Liver (tissue), 8 donors: ENCODE measurements at regions not wholly inside any gene's neighbourhood (a gene's known extent, or its start where the extent isn't known, plus 50 kb on each side); places are given as distances from the start of the nearest gene placed in this dataset.

Experiments
- DNase-seq: peaks from one replicate; pipeline ENCODE4 v3.0.0-alpha.2; 2017; ENCODE audit warnings: low spot score
- H3K27ac ChIP-seq, 2 donors: one replicate each; pipeline ENCODE4 v1.7.0; 2013; ENCODE audit warnings: inconsistent platforms in 2 of 2, low read length in 2 of 2, control low read depth in 1 of 2, low read depth in 1 of 2, mild to moderate bottlenecking in 1 of 2
- H3K27me3 ChIP-seq, 4 donors: one replicate each; pipeline versions ENCODE4 v1.6.1 to v1.7.0; 2013; ENCODE audit warnings: low read length in 3 of 4, inconsistent platforms in 1 of 4, mild to moderate bottlenecking in 1 of 4, moderate library complexity in 1 of 4; ENCODE audit not compliant: control insufficient read depth in 4 of 4, insufficient read depth in 4 of 4
- H3K36me3 ChIP-seq, 4 donors: one replicate each; pipeline versions ENCODE4 v1.6.1 to v1.7.0; 2013; ENCODE audit warnings: low read length in 3 of 4, mild to moderate bottlenecking in 3 of 4, low read depth in 1 of 4, moderate library complexity in 1 of 4; ENCODE audit not compliant: control insufficient read depth in 4 of 4, insufficient read depth in 3 of 4
- H3K4me1 ChIP-seq, 4 donors: one replicate each; pipeline versions ENCODE4 v1.6.1 to v1.7.0; 2013; ENCODE audit warnings: low read length in 3 of 4, mild to moderate bottlenecking in 3 of 4, moderate library complexity in 1 of 4; ENCODE audit not compliant: control insufficient read depth in 4 of 4, insufficient read depth in 4 of 4
- H3K4me3 ChIP-seq, 3 donors: one replicate each; pipeline versions ENCODE4 v1.6.1 to v1.7.0; 2013; ENCODE audit warnings: low read length in 3 of 3, control low read depth in 1 of 3, low read depth in 1 of 3, mild to moderate bottlenecking in 1 of 3
- H3K9ac ChIP-seq, 2 donors: one replicate each; pipeline ENCODE4 v1.7.0; 2013; ENCODE audit warnings: low read length in 2 of 2, mild to moderate bottlenecking in 2 of 2, moderate library complexity in 2 of 2, control low read depth in 1 of 2, low read depth in 1 of 2
- H3K9me3 ChIP-seq, 4 donors: one replicate each; pipeline versions ENCODE4 v1.6.1 to v1.7.0; 2013; ENCODE audit warnings: low read length in 3 of 4; ENCODE audit not compliant: control insufficient read depth in 4 of 4
- EGR1 ChIP-seq, 2 donors: IDR thresholded peaks; 2 replicates each; pipeline ENCODE4 v1.6.1; 2016 to 2018; ENCODE audit warnings: antibody characterized with exemption in 2 of 2, low read depth in 2 of 2
- FOXA1 ChIP-seq: IDR thresholded peaks from 2 replicates; pipeline ENCODE4 v1.6.1; 2016; ENCODE audit warnings: antibody characterized with exemption
- FOXA2 ChIP-seq: IDR thresholded peaks from 2 replicates; pipeline ENCODE4 v1.6.1; 2016; ENCODE audit warnings: antibody characterized with exemption
- GABPA ChIP-seq, 2 donors: IDR thresholded peaks in 1 of 2; conservative IDR thresholded peaks in 1 of 2; 2 replicates each; pipeline ENCODE4 v1.6.1; 2016; ENCODE audit warnings: antibody characterized with exemption in 2 of 2, mild to moderate bottlenecking in 1 of 2, moderate library complexity in 1 of 2
- HNF4A ChIP-seq, 2 donors: conservative IDR thresholded peaks; 2 replicates each; pipeline ENCODE4 v1.6.1; 2016; ENCODE audit warnings: antibody characterized with exemption in 2 of 2, mild to moderate bottlenecking in 2 of 2
- HNF4G ChIP-seq: IDR thresholded peaks from 2 replicates; pipeline ENCODE4 v1.6.1; 2016; ENCODE audit warnings: antibody characterized with exemption
- JUND ChIP-seq, 2 donors: IDR thresholded peaks; 2 replicates each; pipeline ENCODE4 v1.6.1; 2016; ENCODE audit warnings: antibody characterized with exemption in 2 of 2
- NR2F2 ChIP-seq: IDR thresholded peaks from 2 replicates; pipeline ENCODE4 v1.6.1; 2016; ENCODE audit warnings: antibody characterized with exemption
- RAD21 ChIP-seq, 2 donors: IDR thresholded peaks; 2 replicates each; pipeline ENCODE4 v1.6.1; 2016; ENCODE audit warnings: antibody characterized with exemption in 2 of 2, mild to moderate bottlenecking in 2 of 2
- RXRA ChIP-seq, 2 donors: IDR thresholded peaks; 2 replicates each; pipeline ENCODE4 v1.6.1; 2017 to 2018; ENCODE audit warnings: antibody characterized with exemption in 2 of 2, mild to moderate bottlenecking in 1 of 2
- SP1 ChIP-seq: IDR thresholded peaks from 2 replicates; pipeline ENCODE4 v1.6.1; 2018; ENCODE audit warnings: antibody characterized with exemption, mild to moderate bottlenecking
- TAF1 ChIP-seq: conservative IDR thresholded peaks from 2 replicates; pipeline ENCODE4 v1.6.1; 2016; ENCODE audit warnings: antibody characterized with exemption, mild to moderate bottlenecking
- YY1 ChIP-seq: IDR thresholded peaks from 2 replicates; pipeline ENCODE4 v1.6.1; 2016; ENCODE audit warnings: antibody characterized with exemption, mild to moderate bottlenecking
- WGBS: extraction: QIAGEN DNeasy Blood & Tissue Kit; methylation state at CpG from one replicate; pipeline ENCODE4 v1.1.7; 2013; 5-methylcytosine and 5-hydroxymethylcytosine counted together
- TF ChIP-seq, protein P1 (sequence below): IDR thresholded peaks from 2 replicates; pipeline ENCODE4 v1.6.1; 2016; ENCODE audit warnings: antibody characterized with exemption
- TF ChIP-seq, protein P2 (sequence below): IDR thresholded peaks from 2 replicates; pipeline ENCODE4 v1.6.1; 2016; ENCODE audit warnings: antibody characterized with exemption
- TF ChIP-seq, protein P3 (sequence below): IDR thresholded peaks from 2 replicates; pipeline ENCODE4 v1.6.1; 2016; ENCODE audit warnings: antibody characterized with exemption, mild to moderate bottlenecking
- TF ChIP-seq, protein P4 (sequence below): fragments of 150-350 bp; IDR thresholded peaks from 2 replicates; pipeline ENCODE4 v1.5.1; 2017; ENCODE audit warnings: improper control_type of control experiment, low read depth, low read length; ENCODE audit not compliant: missing input control
- TF ChIP-seq, protein P5 (sequence below): IDR thresholded peaks from 2 replicates; pipeline ENCODE4 v1.6.1; 2016; ENCODE audit warnings: antibody characterized with exemption
- donor health status: healthy.
- donor health status: healthy.
- donor health status: healthy.
- donor health status: healthy.
- donor health status: healthy.

DNA sequence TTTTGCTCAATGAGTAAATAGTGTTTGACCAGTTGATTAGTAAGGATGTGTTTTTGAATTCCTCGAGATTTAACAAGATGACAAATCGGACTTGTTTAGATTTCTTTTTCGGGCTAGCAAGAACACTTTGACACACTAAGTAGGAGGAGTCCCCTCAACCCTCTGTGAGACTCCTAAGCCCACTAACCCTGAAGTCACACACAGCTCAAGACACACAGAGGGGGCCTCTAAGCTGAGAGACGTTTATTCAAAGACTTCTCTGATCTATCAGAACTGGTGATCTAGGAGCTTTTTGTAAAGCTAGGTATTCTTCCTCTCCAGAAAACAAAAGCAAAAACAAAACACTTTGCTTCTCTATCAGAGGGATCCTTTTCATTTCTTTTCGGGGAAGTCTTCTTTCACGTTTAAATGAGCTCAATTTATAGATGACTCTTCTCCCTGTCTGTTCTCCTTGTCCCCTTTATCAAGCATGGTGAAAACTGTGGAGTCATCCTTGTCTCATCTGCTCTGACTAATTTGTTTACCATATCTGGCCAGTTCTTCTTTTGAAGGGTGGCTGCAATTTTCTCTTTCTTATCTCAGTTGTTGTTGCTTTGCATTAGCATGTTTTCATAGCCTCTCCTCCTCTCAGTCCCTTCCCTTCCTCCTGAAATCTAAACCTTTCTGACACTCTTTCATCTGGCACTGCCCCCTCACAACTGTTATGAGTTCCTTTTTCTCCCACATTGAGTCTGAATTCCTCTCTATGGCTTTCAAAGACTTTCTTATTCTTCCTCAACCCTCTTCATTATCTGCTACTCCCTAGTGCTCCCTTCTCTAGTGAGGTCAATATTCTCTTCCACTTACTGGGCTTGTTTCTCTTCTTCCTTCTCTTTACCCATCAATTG is 68.5 kb upstream of the RAI14 start (continued):
- TF ChIP-seq, protein P1, sequence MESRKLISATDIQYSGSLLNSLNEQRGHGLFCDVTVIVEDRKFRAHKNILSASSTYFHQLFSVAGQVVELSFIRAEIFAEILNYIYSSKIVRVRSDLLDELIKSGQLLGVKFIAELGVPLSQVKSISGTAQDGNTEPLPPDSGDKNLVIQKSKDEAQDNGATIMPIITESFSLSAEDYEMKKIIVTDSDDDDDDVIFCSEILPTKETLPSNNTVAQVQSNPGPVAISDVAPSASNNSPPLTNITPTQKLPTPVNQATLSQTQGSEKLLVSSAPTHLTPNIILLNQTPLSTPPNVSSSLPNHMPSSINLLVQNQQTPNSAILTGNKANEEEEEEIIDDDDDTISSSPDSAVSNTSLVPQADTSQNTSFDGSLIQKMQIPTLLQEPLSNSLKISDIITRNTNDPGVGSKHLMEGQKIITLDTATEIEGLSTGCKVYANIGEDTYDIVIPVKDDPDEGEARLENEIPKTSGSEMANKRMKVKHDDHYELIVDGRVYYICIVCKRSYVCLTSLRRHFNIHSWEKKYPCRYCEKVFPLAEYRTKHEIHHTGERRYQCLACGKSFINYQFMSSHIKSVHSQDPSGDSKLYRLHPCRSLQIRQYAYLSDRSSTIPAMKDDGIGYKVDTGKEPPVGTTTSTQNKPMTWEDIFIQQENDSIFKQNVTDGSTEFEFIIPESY = no peak
- TF ChIP-seq, protein P2, sequence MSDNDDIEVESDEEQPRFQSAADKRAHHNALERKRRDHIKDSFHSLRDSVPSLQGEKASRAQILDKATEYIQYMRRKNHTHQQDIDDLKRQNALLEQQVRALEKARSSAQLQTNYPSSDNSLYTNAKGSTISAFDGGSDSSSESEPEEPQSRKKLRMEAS = no peak
- TF ChIP-seq YY1 = no peak

DNA sequence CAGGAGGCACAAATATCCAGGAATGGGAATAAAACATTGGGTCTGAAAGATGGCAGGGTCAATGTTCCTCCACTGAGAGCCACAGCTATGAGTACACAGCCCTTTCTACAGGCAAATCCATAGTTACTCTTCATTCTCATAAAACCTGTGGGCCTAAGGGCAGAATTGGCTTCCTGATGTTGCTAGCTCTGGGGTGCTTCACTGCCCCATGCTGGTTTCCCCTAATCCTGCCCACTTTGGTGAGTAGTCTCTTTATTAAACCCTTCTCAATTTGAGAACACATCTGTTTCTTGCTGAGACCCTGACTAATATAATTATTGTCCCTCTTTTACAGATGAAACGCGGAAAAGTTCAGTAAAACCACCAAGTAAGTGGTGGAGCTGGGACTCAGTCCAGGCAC is 66.3 kb upstream of the RAI14 start:
- H3K36me3 ChIP-seq = no peaks in the 10 kb centered on the region
- no peaks in the 10 kb centered on the region for H3K27me3 ChIP-seq
- H3K9me3 ChIP-seq = no peaks in the 10 kb centered on the region
- H3K4me1 ChIP-seq = no peaks in the 10 kb centered on the region
- H3K27ac ChIP-seq = no peak overlapping the region
- no peak overlapping the region for H3K9ac ChIP-seq
- H3K4me3 ChIP-seq = no peak overlapping the region
- 91% methylated on average over 2 of the region's 2 CpGs for WGBS
- TF ChIP-seq RAD21 (IDR thresholded peaks at IDR 0.05) = no peak
- no peak for TF ChIP-seq FOXA1
- TF ChIP-seq SP1 = no peak
- no peak for TF ChIP-seq EGR1 (IDR thresholded peaks at IDR 0.05; ENCODE audit: low read depth in 2 of 2)
- TF ChIP-seq YY1 = no peak
- TF ChIP-seq GABPA (IDR thresholded peaks at IDR 0.05 in 1 of 2, conservative IDR thresholded peaks at IDR 0.05 in 1 of 2) = no peak
- TF ChIP-seq TAF1 = no peak
- TF ChIP-seq, protein P3, sequence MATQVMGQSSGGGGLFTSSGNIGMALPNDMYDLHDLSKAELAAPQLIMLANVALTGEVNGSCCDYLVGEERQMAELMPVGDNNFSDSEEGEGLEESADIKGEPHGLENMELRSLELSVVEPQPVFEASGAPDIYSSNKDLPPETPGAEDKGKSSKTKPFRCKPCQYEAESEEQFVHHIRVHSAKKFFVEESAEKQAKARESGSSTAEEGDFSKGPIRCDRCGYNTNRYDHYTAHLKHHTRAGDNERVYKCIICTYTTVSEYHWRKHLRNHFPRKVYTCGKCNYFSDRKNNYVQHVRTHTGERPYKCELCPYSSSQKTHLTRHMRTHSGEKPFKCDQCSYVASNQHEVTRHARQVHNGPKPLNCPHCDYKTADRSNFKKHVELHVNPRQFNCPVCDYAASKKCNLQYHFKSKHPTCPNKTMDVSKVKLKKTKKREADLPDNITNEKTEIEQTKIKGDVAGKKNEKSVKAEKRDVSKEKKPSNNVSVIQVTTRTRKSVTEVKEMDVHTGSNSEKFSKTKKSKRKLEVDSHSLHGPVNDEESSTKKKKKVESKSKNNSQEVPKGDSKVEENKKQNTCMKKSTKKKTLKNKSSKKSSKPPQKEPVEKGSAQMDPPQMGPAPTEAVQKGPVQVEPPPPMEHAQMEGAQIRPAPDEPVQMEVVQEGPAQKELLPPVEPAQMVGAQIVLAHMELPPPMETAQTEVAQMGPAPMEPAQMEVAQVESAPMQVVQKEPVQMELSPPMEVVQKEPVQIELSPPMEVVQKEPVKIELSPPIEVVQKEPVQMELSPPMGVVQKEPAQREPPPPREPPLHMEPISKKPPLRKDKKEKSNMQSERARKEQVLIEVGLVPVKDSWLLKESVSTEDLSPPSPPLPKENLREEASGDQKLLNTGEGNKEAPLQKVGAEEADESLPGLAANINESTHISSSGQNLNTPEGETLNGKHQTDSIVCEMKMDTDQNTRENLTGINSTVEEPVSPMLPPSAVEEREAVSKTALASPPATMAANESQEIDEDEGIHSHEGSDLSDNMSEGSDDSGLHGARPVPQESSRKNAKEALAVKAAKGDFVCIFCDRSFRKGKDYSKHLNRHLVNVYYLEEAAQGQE = no peak
- TF ChIP-seq, protein P1 = no peak
- TF ChIP-seq FOXA2 = no peak
- TF ChIP-seq, protein P4, sequence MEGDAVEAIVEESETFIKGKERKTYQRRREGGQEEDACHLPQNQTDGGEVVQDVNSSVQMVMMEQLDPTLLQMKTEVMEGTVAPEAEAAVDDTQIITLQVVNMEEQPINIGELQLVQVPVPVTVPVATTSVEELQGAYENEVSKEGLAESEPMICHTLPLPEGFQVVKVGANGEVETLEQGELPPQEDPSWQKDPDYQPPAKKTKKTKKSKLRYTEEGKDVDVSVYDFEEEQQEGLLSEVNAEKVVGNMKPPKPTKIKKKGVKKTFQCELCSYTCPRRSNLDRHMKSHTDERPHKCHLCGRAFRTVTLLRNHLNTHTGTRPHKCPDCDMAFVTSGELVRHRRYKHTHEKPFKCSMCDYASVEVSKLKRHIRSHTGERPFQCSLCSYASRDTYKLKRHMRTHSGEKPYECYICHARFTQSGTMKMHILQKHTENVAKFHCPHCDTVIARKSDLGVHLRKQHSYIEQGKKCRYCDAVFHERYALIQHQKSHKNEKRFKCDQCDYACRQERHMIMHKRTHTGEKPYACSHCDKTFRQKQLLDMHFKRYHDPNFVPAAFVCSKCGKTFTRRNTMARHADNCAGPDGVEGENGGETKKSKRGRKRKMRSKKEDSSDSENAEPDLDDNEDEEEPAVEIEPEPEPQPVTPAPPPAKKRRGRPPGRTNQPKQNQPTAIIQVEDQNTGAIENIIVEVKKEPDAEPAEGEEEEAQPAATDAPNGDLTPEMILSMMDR = no peak
- no peak for TF ChIP-seq HNF4A (conservative IDR thresholded peaks at IDR 0.05)
- TF ChIP-seq, protein P5, sequence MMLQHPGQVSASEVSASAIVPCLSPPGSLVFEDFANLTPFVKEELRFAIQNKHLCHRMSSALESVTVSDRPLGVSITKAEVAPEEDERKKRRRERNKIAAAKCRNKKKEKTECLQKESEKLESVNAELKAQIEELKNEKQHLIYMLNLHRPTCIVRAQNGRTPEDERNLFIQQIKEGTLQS = no peak
- no peak for TF ChIP-seq HNF4G
- TF ChIP-seq, protein P2 = no peak
- no peak for TF ChIP-seq NR2F2
- no peak for TF ChIP-seq RXRA (IDR thresholded peaks at IDR 0.05)
- no peak for TF ChIP-seq JUND (IDR thresholded peaks at IDR 0.05)
- DNase-seq = no peak
